ENCODE measurements at regions not wholly inside any gene's neighbourhood (a gene's known extent, or its start where the extent isn't known, plus 50 kb on each side); places are given as distances from the start of the nearest gene placed in this dataset.

- TF ChIP-seq PATZ1 (CRISPR knock-in tag; IDR thresholded peaks at IDR 0.05; ENCODE audit: borderline replicate concordance) (no peak), ZC3H10 (CRISPR knock-in tag; IDR thresholded peaks at IDR 0.05) (no peak), ESRRG (CRISPR knock-in tag; IDR thresholded peaks at IDR 0.05) (no peak), ZNF70 (CRISPR knock-in tag; IDR thresholded peaks at IDR 0.05) (no peak), PPARA (CRISPR knock-in tag; IDR thresholded peaks at IDR 0.05; ENCODE audit: borderline replicate concordance) (no peak), ARNTL (CRISPR knock-in tag; IDR thresholded peaks at IDR 0.05; ENCODE audit: borderline replicate concordance, low read depth) (no peak), BACH2 (CRISPR knock-in tag; IDR thresholded peaks at IDR 0.05; ENCODE audit: borderline replicate concordance) (no peak), ZFP3 (CRISPR knock-in tag; IDR thresholded peaks at IDR 0.05) (no peak)
Measured at GRCh38 chr13:95361686-95362085, 60.4 kb upstream of the ABCC4 start.

Data from SK-N-SH treated with all-trans-retinoic acid at 6 μM for 48 hours (cell line).